ENCODE measurements at regions not wholly inside any gene's neighbourhood (a gene's known extent, or its start where the extent isn't known, plus 50 kb on each side); places are given as distances from the start of the nearest gene placed in this dataset.

DNA sequence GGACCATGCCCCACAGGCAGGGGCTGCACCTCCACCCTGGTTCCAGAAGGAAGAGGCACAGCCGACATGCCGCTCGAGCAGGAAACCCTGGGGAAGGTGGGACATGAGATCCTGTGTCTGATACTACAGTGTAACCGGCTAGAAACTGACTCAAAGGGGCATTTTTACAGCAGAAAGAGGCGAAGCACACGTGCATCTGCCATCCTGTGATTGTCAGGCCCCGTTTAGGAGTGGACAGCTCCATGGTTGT, 62.7 kb downstream of the SIK1 start:
- H3K9me1 ChIP-seq (replicated peaks; ENCODE audit: control insufficient read depth, extremely low read depth, insufficient read depth, low read length), result no peaks in the 10 kb centered on the region
- TF ChIP-seq FOS (IDR thresholded peaks at IDR 0.05; ENCODE audit: borderline replicate concordance, insufficient read depth, low read length) (no peak), POLR2AphosphoS5 (IDR thresholded peaks at IDR 0.05; ENCODE audit: insufficient read depth, low read depth, low read length) (no peak), JUN (IDR thresholded peaks at IDR 0.05; ENCODE audit: borderline replicate concordance, insufficient read depth, insufficient read length, low read depth) (no peak), POLR2A (IDR thresholded peaks at IDR 0.05; ENCODE audit: low read depth, low read length) (no peak), MAX (IDR thresholded peaks at IDR 0.05; ENCODE audit: insufficient read depth, insufficient read length) (no peak), MYC (IDR thresholded peaks at IDR 0.05; ENCODE audit: low read depth, low read length) (no peak), EZH2 (IDR thresholded peaks at IDR 0.05; ENCODE audit: borderline replicate concordance, low read depth, low read length, severe bottlenecking) (no peak), GATA2 (IDR thresholded peaks at IDR 0.05; ENCODE audit: insufficient read depth, insufficient read length, low read depth, low read length) (no peak)
- TF ChIP-seq, protein P1, sequence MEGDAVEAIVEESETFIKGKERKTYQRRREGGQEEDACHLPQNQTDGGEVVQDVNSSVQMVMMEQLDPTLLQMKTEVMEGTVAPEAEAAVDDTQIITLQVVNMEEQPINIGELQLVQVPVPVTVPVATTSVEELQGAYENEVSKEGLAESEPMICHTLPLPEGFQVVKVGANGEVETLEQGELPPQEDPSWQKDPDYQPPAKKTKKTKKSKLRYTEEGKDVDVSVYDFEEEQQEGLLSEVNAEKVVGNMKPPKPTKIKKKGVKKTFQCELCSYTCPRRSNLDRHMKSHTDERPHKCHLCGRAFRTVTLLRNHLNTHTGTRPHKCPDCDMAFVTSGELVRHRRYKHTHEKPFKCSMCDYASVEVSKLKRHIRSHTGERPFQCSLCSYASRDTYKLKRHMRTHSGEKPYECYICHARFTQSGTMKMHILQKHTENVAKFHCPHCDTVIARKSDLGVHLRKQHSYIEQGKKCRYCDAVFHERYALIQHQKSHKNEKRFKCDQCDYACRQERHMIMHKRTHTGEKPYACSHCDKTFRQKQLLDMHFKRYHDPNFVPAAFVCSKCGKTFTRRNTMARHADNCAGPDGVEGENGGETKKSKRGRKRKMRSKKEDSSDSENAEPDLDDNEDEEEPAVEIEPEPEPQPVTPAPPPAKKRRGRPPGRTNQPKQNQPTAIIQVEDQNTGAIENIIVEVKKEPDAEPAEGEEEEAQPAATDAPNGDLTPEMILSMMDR (IDR thresholded peaks at IDR 0.05; ENCODE audit: extremely low read depth in 1 of 2, insufficient read depth in 1 of 2, low read depth in 1 of 2, low read length in 2 of 2), result no peak
- H4K20me1 ChIP-seq (replicated peaks; ENCODE audit: control insufficient read depth, extremely low read depth, insufficient read depth, low read length), result no peaks in the 10 kb centered on the region
- no peaks in the 10 kb centered on the region for H3K79me2 ChIP-seq (ENCODE audit: control insufficient read depth, insufficient read depth, low read length)
- BruUV-seq (replicated peaks), result no TSS peak
- peaks cover 8% of the 10 kb centered on the region for H3K4me1 ChIP-seq (ENCODE audit: control insufficient read depth, extremely low read depth, insufficient read depth, low read length)
- intact Hi-C loops (cut with micrococcal nuclease), result no loop called here
- no peak overlapping the region for H3K27ac ChIP-seq (ENCODE audit: insufficient read depth, low read depth, low read length)
- H3K4me2 ChIP-seq (ENCODE audit: insufficient read depth, low read length), result no peak overlapping the region
- dilution Hi-C loops (cut with MboI; ENCODE audit: extremely low pct_ligation_motif_present, low sequenced_read_pairs), result no loop called here
- H3K36me3 ChIP-seq (ENCODE audit: control insufficient read depth in 2 of 2, extremely low read depth in 1 of 2, insufficient read depth in 2 of 2, low read length in 2 of 2), result no peaks in the 10 kb centered on the region
- H3K27me3 ChIP-seq (ENCODE audit: control insufficient read depth in 2 of 2, insufficient read depth in 2 of 2, low read length in 2 of 2), result no peaks in the 10 kb centered on the region
- ChIA-PET CTCF (no interaction called here), POLR2A (no interaction called here)
- no peaks in the 10 kb centered on the region for H3K9me3 ChIP-seq (replicated peaks; ENCODE audit: control insufficient read depth, insufficient read depth, low read length)
- H2AFZ ChIP-seq (ENCODE audit: low read depth, low read length), result no peak overlapping the region
- no peak overlapping the region for H3K4me3 ChIP-seq (replicated peaks in 1 of 3; ENCODE audit: insufficient read depth in 1 of 3, low read depth in 1 of 3, low read length in 3 of 3)
- DNase-seq (ENCODE audit: low read depth, low spot score) (no peak), FAIRE-seq (no peak)
- H3K9ac ChIP-seq (replicated peaks; ENCODE audit: extremely low read depth, insufficient read depth, low read length), result no peak overlapping the region
